ENCODE measurements at regions not wholly inside any gene's neighbourhood (a gene's known extent, or its start where the extent isn't known, plus 50 kb on each side); places are given as distances from the start of the nearest gene placed in this dataset.

DNA sequence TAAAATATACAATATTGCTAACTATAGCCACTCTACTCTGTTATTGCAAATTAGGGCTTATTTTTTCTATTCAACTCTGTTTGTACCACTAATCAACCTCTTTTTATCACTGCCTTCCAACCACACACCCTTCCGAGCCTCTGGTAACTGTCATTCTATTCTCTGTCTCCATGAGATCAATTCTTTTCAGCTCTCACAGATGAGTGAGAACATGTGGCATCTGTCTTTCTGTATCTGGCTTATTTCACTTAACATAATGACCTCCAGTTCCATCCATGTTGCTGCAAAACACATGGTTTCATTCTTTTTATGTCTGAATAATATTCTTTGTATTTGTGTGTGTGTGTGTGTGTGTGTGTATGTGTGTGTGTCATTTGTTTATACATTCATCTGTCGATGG is 350.1 kb upstream of the DACH1 start:
- DNase-seq: no peak
- TF ChIP-seq POLR2A (IDR thresholded peaks at IDR 0.05; ENCODE audit: low read length): no peak
- no peak for TF ChIP-seq GATA1 (IDR thresholded peaks at IDR 0.05; ENCODE audit: low read depth, low read length)

GRCh38 chr13:72208112-72208645 is 341.2 kb upstream of the DACH1 start:
- no peak for TF ChIP-seq POLR2A (IDR thresholded peaks at IDR 0.05; ENCODE audit: low read length)
- no peak for TF ChIP-seq GATA1 (IDR thresholded peaks at IDR 0.05; ENCODE audit: low read depth, low read length)
- DNase-seq: no peak

GRCh38 chr13:72205773-72206172 is 338.8 kb upstream of the DACH1 start:
- no peak for DNase-seq
- TF ChIP-seq POLR2A (IDR thresholded peaks at IDR 0.05; ENCODE audit: low read length): no peak
- no peak for TF ChIP-seq GATA1 (IDR thresholded peaks at IDR 0.05; ENCODE audit: low read depth, low read length)

DNA sequence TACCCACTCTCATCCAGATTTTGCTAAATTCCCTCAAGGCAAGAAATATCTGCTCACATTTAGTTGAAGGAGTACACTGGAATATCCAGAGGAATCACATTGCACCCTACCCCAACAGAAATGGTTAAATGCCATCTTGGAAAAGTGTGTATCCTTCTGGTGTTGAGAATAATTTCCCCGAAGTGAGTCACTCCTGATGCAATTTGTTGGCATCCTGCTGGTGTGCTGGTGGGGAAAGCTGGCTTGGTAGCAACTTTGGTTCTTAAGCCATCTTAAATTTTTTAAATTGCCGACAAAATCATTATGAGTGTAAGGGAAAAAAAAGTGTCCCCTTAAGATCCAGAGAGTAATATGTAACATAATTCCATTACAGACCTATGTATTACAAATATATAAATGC is 337.3 kb upstream of the DACH1 start:
- no peak for DNase-seq
- TF ChIP-seq POLR2A (IDR thresholded peaks at IDR 0.05; ENCODE audit: low read length): no peak
- TF ChIP-seq GATA1 (IDR thresholded peaks at IDR 0.05; ENCODE audit: low read depth, low read length): no peak

GRCh38 chr13:72201726-72202125 is 334.7 kb upstream of the DACH1 start:
- DNase-seq: no peak

DNA sequence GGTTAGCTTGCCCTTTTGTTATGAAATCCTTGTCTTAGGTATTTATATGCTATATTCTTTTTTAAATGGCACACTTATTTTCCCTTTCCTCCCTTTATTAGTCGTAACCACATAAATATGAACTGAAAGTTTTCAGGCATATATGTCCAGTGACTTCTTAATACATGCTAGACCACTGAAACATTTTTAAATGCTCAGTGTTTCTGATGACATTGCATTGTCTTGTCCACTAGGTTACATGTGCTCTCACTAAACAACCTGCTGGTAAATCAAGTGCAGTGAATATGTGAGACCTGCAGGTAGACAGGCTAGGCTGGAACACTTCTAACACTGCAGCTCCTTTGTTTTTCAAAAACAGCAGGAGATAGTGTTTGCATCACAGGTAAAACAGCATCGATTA is 332.6 kb upstream of the DACH1 start:
- no peak for DNase-seq
- TF ChIP-seq GATA1 (IDR thresholded peaks at IDR 0.05; ENCODE audit: low read depth, low read length) (no peak), POLR2A (IDR thresholded peaks at IDR 0.05; ENCODE audit: low read length) (no peak)

More at GRCh38 chr13:72201726-72202125, 334.7 kb upstream of the DACH1 start:
- TF ChIP-seq GATA1 (IDR thresholded peaks at IDR 0.05; ENCODE audit: low read depth, low read length) (no peak), POLR2A (IDR thresholded peaks at IDR 0.05; ENCODE audit: low read length) (no peak)

DNA sequence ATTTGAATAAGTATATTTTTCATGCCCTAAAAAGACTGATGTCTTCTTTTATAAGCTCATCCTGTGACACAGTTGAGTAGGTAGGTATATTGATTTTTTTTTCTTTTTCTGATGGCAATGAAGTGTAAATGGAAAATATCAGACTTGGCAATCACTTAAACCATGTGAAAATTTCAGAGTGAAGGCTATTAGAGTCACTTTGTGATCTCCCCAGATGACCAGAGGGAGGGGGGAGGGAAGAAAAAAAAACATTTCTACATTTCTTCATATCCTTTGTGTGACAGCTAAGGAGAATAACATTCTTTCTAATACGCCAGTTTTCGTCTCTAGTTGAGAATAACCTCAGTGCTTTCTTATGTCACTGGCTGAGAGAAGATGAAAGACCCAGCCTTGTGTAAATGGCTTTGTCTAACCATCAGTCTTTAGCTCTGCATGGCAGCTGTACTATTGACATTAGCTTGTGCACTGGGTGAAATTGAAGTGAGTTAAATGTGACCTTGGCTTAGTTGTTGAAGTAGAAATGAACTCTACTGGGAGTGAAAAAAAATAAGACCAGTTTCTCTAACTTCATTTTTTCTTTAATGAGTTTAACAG is 332.1 kb upstream of the DACH1 start:
- TF ChIP-seq GATA1 (IDR thresholded peaks at IDR 0.05; ENCODE audit: low read depth, low read length) (no peak), POLR2A (IDR thresholded peaks at IDR 0.05; ENCODE audit: low read length) (no peak)
- DNase-seq: no peak

GRCh38 chr13:72198042-72198441 is 331.0 kb upstream of the DACH1 start:
- no peak for DNase-seq
- TF ChIP-seq POLR2A (IDR thresholded peaks at IDR 0.05; ENCODE audit: low read length) (no peak), GATA1 (IDR thresholded peaks at IDR 0.05; ENCODE audit: low read depth, low read length) (no peak)

DNA sequence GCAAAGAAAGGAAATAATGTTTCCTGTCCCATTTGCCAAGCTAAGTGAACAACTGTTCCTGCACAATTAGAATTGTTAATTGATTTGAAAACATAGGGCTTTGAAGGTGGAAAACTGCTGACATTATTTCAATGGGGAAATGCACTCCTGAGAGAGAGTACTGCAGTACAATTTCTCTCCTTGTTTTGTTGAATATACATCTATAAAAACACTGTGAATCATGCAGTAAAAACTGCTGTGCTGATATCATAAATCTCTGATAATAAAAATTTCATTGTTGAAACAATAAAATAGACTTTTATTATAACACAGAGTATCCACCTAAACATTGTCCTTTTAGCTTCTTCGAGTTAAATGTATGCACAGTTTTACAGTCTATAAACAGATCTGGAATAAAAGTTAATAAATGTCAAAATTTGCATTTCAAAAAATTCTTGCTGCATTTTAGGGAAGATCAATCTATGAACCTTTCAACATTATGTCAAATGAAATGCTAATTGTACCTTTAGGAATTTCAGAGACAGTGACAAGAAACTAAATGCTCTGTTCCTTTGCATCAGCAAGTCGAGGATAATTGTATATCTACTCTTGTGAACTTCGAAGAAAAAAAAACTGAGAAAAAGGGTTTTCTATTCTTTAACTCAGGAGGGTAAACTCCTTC is 328.2 kb upstream of the DACH1 start:
- no peak for DNase-seq
- TF ChIP-seq POLR2A (IDR thresholded peaks at IDR 0.05; ENCODE audit: low read length) (no peak), GATA1 (IDR thresholded peaks at IDR 0.05; ENCODE audit: low read depth, low read length) (no peak)

DNA sequence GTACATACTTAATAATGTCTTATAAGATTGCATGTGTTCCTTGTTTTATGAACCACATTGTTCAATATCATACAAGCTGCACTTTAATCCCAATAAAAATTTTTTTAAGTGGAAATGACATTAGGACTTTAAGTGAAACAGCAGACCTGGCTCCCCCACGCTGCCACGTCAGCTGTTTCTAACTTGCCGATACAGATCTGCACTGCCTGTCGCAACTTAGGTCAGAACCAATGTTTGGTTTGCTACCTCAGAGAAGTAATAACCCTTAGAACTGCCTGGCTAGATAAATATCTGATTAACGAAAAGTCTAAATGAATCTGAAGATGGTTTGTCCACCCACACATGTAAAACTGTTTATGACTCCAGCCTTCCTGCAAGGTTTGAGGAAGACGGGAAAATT is 327.5 kb upstream of the DACH1 start:
- TF ChIP-seq GATA1 (IDR thresholded peaks at IDR 0.05; ENCODE audit: low read depth, low read length) (no peak), POLR2A (IDR thresholded peaks at IDR 0.05; ENCODE audit: low read length) (no peak)
- no peak for DNase-seq

DNA sequence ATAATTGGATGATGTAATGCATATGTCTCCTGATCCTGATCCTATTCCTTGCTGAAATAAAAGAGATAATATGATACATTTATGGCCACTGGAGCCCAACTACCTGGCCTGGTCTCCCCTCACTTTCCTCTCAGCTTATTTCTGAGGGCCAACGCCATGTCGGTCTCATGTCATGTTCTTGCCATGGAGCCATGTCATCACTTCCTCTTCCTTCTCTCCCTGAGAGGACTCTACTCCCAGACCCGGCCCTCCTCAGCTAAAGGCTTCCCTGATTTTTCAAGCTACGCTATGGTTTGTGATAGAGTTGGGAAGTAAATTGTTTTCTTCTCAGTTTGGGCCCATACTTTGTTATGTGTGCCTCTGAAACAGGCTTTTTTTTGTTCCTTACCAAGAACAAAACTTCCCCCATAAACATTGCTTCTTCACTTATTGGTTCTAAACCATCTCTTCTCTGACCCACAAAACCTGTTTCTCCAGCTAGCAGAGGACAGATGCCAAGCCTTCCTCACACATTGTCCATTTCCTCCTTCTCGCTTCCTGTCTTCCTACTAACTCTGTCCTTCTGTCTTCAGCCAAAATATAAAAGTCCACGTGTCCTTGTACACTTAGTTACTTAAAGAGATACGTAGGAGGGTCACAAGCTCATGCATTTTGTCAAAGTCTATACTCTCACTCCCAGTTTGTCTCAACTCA is 319.9 kb upstream of the DACH1 start:
- TF ChIP-seq GATA1 (IDR thresholded peaks at IDR 0.05; ENCODE audit: low read depth, low read length) (no peak), POLR2A (IDR thresholded peaks at IDR 0.05; ENCODE audit: low read length) (no peak)
- no peak for DNase-seq

DNA sequence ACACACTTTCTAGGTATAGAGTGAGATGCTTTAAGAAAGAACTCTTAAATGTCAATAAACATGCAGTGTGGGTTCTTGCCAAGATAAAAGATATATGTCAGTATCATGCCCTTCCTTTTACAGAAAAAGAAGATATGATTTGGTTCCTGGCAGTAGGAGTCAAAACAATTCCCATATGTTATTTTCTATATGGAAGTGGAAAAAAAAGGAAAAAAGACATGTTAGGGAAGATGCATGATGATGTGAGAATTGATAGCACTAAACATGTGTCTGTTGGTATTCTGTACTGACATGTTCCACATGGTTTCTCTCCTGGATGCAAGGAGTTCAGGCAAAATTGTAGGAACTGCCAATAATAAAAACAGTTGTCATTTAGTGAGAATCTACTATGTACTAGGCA is 318.8 kb upstream of the DACH1 start:
- DNase-seq: no peak
- TF ChIP-seq POLR2A (IDR thresholded peaks at IDR 0.05; ENCODE audit: low read length) (no peak), GATA1 (IDR thresholded peaks at IDR 0.05; ENCODE audit: low read depth, low read length) (no peak)

DNA sequence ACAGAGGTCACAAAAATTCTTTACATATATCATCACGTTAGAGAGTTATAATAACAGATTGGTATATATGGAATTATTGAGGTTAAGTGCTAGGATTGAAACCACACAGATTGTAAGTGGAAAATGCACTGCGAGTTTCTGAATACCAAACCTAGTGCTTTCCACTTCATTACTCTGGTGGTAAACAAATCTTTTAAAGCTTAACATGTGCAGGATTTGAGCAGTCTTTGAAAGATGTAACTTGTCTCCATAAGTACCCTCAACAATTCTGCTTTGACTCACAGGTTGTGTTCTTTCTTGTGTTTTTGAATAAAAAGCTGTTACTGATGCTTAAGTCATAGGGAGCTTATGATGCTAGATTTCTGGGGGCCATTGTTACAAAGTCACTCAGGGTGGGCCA is 314.7 kb upstream of the DACH1 start:
- TF ChIP-seq POLR2A (IDR thresholded peaks at IDR 0.05; ENCODE audit: low read length): no peak
- no peak for TF ChIP-seq GATA1 (IDR thresholded peaks at IDR 0.05; ENCODE audit: low read depth, low read length)
- DNase-seq: no peak

DNA sequence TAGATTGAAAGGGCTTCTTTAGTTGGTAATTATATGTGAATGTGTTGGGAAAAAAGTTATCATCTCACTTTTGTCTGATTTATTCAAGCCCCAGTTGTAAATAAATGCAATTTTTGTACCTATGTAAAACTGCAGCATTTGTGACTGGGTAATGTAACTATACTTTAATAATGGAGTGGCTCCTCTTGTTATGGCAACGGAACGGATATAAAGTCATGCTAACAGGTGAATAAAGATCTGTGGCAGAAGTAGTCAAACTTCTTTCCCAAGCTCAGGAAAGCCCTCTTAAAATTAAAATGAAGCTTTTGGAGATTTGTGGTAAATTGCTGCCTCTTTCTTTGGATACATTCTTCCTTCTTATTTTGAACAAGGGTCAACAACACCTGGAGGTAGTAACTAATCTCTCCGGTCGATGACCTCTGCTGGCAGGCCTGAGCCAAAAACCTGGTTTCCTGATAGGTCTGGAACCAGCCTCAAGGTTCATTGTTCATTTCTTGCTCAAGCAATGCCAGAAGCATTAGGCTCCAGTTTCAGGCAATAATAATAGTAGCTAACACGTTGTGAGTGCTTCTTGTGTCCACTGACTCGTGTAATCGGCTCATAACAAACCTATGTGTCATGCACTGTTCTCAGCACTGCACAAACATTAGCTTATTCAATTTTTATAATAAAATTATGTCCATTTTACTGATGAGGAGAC is 313.4 kb upstream of the DACH1 start:
- DNase-seq: no peak
- TF ChIP-seq GATA1 (IDR thresholded peaks at IDR 0.05; ENCODE audit: low read depth, low read length) (no peak), POLR2A (IDR thresholded peaks at IDR 0.05; ENCODE audit: low read length) (no peak)

Measured in erythroblast (primary cell).